ENCODE measurements at regions not wholly inside any gene's neighbourhood (a gene's known extent, or its start where the extent isn't known, plus 50 kb on each side); places are given as distances from the start of the nearest gene placed in this dataset.

- TF ChIP-seq MBD2 (IDR thresholded peaks at IDR 0.05; ENCODE audit: borderline replicate concordance, low read depth) = no peak
- TF ChIP-seq SETDB1 (IDR thresholded peaks at IDR 0.05; ENCODE audit: low read length) = no peak
- no peak for TF ChIP-seq NFRKB (IDR thresholded peaks at IDR 0.05; ENCODE audit: low read depth)
Measured at GRCh38 chr7:42852531-42852930, 59.3 kb downstream of the C7orf25 start.

Measured in K562 (cell line).